Fibroblast of pulmonary artery (primary cell): ENCODE measurements at regions not wholly inside any gene's neighbourhood (a gene's known extent, or its start where the extent isn't known, plus 50 kb on each side); places are given as distances from the start of the nearest gene placed in this dataset.

ENCODE experiments used
- DNase-seq: peaks from one replicate; pipeline ENCODE4 v3.0.0-alpha.2; 2010; ENCODE audit warnings: low read depth
- H3K4me3 ChIP-seq: replicated peaks from 2 replicates; pipeline ENCODE4 v1.5.1; 2011; ENCODE audit warnings: low read depth, mild to moderate bottlenecking, control low read depth, low read length, moderate library complexity
- TF ChIP-seq, protein P1 (sequence below): IDR thresholded peaks from 2 replicates; pipeline ENCODE4 v1.5.1; 2011; ENCODE audit warnings: mild to moderate bottlenecking, control low read depth, low read length, inconsistent platforms; ENCODE audit errors: missing control alignments

DNA sequence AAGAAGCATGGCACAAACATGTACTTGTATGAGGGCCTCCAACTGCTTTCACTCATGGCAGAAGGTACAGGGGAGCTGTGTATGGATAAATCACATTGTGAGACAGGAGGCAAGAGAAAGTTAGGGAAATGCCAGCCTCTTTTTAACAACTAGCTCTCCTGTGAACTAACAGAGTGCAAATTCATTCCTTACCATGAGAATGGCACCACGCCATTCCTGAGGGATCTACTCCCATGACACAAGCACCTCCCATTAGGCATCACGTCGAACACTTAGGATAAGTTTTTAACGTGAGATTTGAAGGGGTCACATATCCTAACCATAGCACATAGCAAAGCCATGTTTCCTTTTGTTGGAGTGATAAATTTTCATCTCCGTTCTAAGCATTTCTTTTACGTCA, 747.2 kb upstream of the CHD1 start:
- DNase-seq, result no peak
- H3K4me3 ChIP-seq, result no peak overlapping the region
- TF ChIP-seq, protein P1, sequence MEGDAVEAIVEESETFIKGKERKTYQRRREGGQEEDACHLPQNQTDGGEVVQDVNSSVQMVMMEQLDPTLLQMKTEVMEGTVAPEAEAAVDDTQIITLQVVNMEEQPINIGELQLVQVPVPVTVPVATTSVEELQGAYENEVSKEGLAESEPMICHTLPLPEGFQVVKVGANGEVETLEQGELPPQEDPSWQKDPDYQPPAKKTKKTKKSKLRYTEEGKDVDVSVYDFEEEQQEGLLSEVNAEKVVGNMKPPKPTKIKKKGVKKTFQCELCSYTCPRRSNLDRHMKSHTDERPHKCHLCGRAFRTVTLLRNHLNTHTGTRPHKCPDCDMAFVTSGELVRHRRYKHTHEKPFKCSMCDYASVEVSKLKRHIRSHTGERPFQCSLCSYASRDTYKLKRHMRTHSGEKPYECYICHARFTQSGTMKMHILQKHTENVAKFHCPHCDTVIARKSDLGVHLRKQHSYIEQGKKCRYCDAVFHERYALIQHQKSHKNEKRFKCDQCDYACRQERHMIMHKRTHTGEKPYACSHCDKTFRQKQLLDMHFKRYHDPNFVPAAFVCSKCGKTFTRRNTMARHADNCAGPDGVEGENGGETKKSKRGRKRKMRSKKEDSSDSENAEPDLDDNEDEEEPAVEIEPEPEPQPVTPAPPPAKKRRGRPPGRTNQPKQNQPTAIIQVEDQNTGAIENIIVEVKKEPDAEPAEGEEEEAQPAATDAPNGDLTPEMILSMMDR, result no peak

- no peak overlapping the region for H3K4me3 ChIP-seq
- TF ChIP-seq, protein P1, result no peak
- no peak for DNase-seq
These were observed 745.3 kb upstream of the CHD1 start for GRCh38 chr5:99674101-99674500.

GRCh38 chr5:99664972-99665371, 736.2 kb upstream of the CHD1 start:
- DNase-seq, result no peak
- TF ChIP-seq, protein P1, result no peak
- H3K4me3 ChIP-seq, result no peak overlapping the region

GRCh38 chr5:99651298-99651697, 722.5 kb upstream of the CHD1 start:
- no peak overlapping the region for H3K4me3 ChIP-seq
- no peak for DNase-seq
- TF ChIP-seq, protein P1, result no peak

- H3K4me3 ChIP-seq, result no peak overlapping the region
- no peak for DNase-seq
- TF ChIP-seq, protein P1, result no peak
These were observed 717.3 kb upstream of the CHD1 start for GRCh38 chr5:99646011-99646647.

- no peak for DNase-seq
- TF ChIP-seq, protein P1, result no peak
- no peak overlapping the region for H3K4me3 ChIP-seq
These were observed 716.0 kb upstream of the CHD1 start for GRCh38 chr5:99644822-99645221.

DNA sequence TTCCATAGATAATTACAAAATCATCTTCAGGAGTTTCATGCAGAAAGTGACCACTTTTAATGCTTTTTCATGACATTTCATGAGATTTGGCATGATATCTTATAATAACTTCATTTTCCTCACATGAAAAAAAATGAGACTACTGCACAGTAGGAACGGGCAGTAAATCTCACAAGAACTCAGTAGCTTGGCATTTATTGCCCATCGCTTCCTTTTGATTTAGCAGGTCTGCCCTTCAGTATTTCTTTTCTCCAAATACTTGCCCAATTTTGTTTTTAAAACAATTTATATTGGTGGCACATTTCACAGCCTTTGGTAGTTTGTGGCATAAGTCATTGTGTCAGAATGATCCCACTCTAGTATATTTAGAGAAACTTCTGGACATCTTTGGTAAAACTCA, 711.8 kb upstream of the CHD1 start:
- TF ChIP-seq, protein P1, result no peak
- no peak for DNase-seq
- no peak overlapping the region for H3K4me3 ChIP-seq
